ENCODE measurements at regions not wholly inside any gene's neighbourhood (a gene's known extent, or its start where the extent isn't known, plus 50 kb on each side); places are given as distances from the start of the nearest gene placed in this dataset.

DNA sequence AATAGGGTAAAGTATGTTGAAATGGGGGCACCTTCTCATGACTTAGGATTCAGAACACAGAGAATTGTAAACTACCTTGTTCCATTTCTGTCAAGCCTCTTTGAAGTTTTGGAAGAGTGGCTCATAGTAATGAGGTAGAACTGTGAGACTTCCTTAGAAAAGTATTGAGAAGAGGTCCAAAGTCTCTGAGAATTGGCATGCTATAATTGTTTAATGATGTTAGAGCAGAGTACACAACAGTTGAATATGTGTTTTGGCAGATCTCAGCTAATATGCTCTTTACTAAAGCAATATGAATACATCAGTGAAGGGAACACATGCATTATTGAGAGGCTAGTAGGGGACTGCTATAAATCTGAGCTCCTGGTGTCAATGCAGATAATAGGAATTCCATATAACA lies 579.4 kb upstream of the RIOK2 start:
- TF ChIP-seq, protein P1, sequence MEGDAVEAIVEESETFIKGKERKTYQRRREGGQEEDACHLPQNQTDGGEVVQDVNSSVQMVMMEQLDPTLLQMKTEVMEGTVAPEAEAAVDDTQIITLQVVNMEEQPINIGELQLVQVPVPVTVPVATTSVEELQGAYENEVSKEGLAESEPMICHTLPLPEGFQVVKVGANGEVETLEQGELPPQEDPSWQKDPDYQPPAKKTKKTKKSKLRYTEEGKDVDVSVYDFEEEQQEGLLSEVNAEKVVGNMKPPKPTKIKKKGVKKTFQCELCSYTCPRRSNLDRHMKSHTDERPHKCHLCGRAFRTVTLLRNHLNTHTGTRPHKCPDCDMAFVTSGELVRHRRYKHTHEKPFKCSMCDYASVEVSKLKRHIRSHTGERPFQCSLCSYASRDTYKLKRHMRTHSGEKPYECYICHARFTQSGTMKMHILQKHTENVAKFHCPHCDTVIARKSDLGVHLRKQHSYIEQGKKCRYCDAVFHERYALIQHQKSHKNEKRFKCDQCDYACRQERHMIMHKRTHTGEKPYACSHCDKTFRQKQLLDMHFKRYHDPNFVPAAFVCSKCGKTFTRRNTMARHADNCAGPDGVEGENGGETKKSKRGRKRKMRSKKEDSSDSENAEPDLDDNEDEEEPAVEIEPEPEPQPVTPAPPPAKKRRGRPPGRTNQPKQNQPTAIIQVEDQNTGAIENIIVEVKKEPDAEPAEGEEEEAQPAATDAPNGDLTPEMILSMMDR (IDR thresholded peaks at IDR 0.05) = no peak
- TF ChIP-seq, protein P2, sequence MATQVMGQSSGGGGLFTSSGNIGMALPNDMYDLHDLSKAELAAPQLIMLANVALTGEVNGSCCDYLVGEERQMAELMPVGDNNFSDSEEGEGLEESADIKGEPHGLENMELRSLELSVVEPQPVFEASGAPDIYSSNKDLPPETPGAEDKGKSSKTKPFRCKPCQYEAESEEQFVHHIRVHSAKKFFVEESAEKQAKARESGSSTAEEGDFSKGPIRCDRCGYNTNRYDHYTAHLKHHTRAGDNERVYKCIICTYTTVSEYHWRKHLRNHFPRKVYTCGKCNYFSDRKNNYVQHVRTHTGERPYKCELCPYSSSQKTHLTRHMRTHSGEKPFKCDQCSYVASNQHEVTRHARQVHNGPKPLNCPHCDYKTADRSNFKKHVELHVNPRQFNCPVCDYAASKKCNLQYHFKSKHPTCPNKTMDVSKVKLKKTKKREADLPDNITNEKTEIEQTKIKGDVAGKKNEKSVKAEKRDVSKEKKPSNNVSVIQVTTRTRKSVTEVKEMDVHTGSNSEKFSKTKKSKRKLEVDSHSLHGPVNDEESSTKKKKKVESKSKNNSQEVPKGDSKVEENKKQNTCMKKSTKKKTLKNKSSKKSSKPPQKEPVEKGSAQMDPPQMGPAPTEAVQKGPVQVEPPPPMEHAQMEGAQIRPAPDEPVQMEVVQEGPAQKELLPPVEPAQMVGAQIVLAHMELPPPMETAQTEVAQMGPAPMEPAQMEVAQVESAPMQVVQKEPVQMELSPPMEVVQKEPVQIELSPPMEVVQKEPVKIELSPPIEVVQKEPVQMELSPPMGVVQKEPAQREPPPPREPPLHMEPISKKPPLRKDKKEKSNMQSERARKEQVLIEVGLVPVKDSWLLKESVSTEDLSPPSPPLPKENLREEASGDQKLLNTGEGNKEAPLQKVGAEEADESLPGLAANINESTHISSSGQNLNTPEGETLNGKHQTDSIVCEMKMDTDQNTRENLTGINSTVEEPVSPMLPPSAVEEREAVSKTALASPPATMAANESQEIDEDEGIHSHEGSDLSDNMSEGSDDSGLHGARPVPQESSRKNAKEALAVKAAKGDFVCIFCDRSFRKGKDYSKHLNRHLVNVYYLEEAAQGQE (IDR thresholded peaks at IDR 0.05; ENCODE audit: insufficient read depth in 1 of 2, low read depth in 2 of 2, low read length in 1 of 2) = no peak
- TF ChIP-seq POLR2AphosphoS5 (IDR thresholded peaks at IDR 0.05; ENCODE audit: low read depth, low read length) (no peak), TCF7L2 (IDR thresholded peaks at IDR 0.05; ENCODE audit: low read depth, low read length) (no peak)
